Spleen (tissue), 7 donors: ENCODE measurements at regions not wholly inside any gene's neighbourhood (a gene's known extent, or its start where the extent isn't known, plus 50 kb on each side); places are given as distances from the start of the nearest gene placed in this dataset.
"Not testable (repeated sequence)": the region's sequence is repeated elsewhere in the genome, so short reads cannot be mapped to it uniquely, and the experiment has no call there.

Experiments used
- CTCF ChIP-seq, 11 experiments: fragments of 200-600 bp in 7 of 11; fragments of 450-650 bp in 4 of 11; sonication (generic) in 4 of 11; IDR thresholded peaks in 8 of 11; conservative IDR thresholded peaks in 3 of 11; 1 replicate in 7 of 11; 2 replicates in 4 of 11; pipeline versions ENCODE4 v1.4.0 to v1.8.0; 2016 to 2021; ENCODE audit warnings: antibody characterized with exemption in 11 of 11, inconsistent platforms in 4 of 11, mild to moderate bottlenecking in 1 of 11
- POLR2A ChIP-seq, 3 donors: fragments of 450-650 bp; IDR thresholded peaks; one replicate each; pipeline ENCODE4 v1.5.1; 2017; ENCODE audit warnings: antibody characterized with exemption in 3 of 3, mild to moderate bottlenecking in 1 of 3
- donor health status: DM: no; HTN: no; CAD: no; lungs with moderate emphysema.
- donor health status: DM: no; HTN: no; CAD: no.
- donor health status: DM: no; HTN: no; CAD: no.

GRCh38 chr6:55088011-55088410 is 86.3 kb upstream of the HCRTR2 start:
- not testable (repeated sequence) for TF ChIP-seq CTCF (IDR thresholded peaks at IDR 0.05 in 8 of 11, conservative IDR thresholded peaks at IDR 0.05 in 3 of 11); POLR2A (IDR thresholded peaks at IDR 0.05)
